ENCODE measurements at regions not wholly inside any gene's neighbourhood (a gene's known extent, or its start where the extent isn't known, plus 50 kb on each side); places are given as distances from the start of the nearest gene placed in this dataset.

- Histone ChIP-seq H3K27me3 (ENCODE audit: control insufficient read depth in 5 of 5, insufficient read depth in 4 of 5, low read length in 5 of 5) (no peaks in the 10 kb centered on the region), H3K9me3 (ENCODE audit: control insufficient read depth in 5 of 5, low read length in 5 of 5) (no peaks in the 10 kb centered on the region), H3K27ac (ENCODE audit: low read depth, low read length) (no peak overlapping the region), H3K36me3 (ENCODE audit: control insufficient read depth in 5 of 5, insufficient read depth in 5 of 5, low read length in 5 of 5) (peaks cover 6 to 19% (median 8%) of the 10 kb centered on the region in 5 donors), H3K4me3 (ENCODE audit: low read depth in 1 of 5, low read length in 5 of 5) (no peak overlapping the region), H3K4me1 (ENCODE audit: control insufficient read depth in 5 of 5, insufficient read depth in 5 of 5, low read length in 5 of 5) (peaks cover 0 to 19% (median 0%) of the 10 kb centered on the region in 5 donors), H3K9ac (ENCODE audit: low read length in 5 of 5) (no peak overlapping the region)
These were observed 148.2 kb upstream of the RIPOR2 start for GRCh38 chr6:25083784-25084507.

GRCh38 chr6:25084508-25084833, 148.7 kb upstream of the RIPOR2 start:
- Histone ChIP-seq H3K4me3 (ENCODE audit: low read depth in 1 of 5, low read length in 5 of 5) (no peak overlapping the region), H3K27me3 (ENCODE audit: control insufficient read depth in 5 of 5, insufficient read depth in 4 of 5, low read length in 5 of 5) (no peaks in the 10 kb centered on the region), H3K9ac (ENCODE audit: low read length in 5 of 5) (no peak overlapping the region), H3K36me3 (ENCODE audit: control insufficient read depth in 5 of 5, insufficient read depth in 5 of 5, low read length in 5 of 5) (peaks cover 6 to 19% (median 8%) of the 10 kb centered on the region in 5 donors), H3K4me1 (ENCODE audit: control insufficient read depth in 5 of 5, insufficient read depth in 5 of 5, low read length in 5 of 5) (peaks cover 0 to 23% (median 0%) of the 10 kb centered on the region in 5 donors), H3K9me3 (ENCODE audit: control insufficient read depth in 5 of 5, low read length in 5 of 5) (no peaks in the 10 kb centered on the region), H3K27ac (ENCODE audit: low read depth, low read length) (no peak overlapping the region)

GRCh38 chr6:25085756-25086155, 150.0 kb upstream of the RIPOR2 start:
- H3K9ac ChIP-seq (ENCODE audit: low read length in 5 of 5): no peak overlapping the region
- no peaks in the 10 kb centered on the region for H3K9me3 ChIP-seq (ENCODE audit: control insufficient read depth in 5 of 5, low read length in 5 of 5)
- no peak overlapping the region for H3K27ac ChIP-seq (ENCODE audit: low read depth, low read length)
- H3K36me3 ChIP-seq (ENCODE audit: control insufficient read depth in 5 of 5, insufficient read depth in 5 of 5, low read length in 5 of 5): peaks cover 6 to 16% (median 7%) of the 10 kb centered on the region in 5 donors
- no peaks in the 10 kb centered on the region for H3K27me3 ChIP-seq (ENCODE audit: control insufficient read depth in 5 of 5, insufficient read depth in 4 of 5, low read length in 5 of 5)
- H3K4me3 ChIP-seq (ENCODE audit: low read depth in 1 of 5, low read length in 5 of 5): no peak overlapping the region
- H3K4me1 ChIP-seq (ENCODE audit: control insufficient read depth in 5 of 5, insufficient read depth in 5 of 5, low read length in 5 of 5): peaks cover 0 to 23% (median 0%) of the 10 kb centered on the region in 5 donors

- Histone ChIP-seq H3K36me3 (ENCODE audit: control insufficient read depth in 5 of 5, insufficient read depth in 5 of 5, low read length in 5 of 5) (peaks cover 6 to 21% (median 9%) of the 10 kb centered on the region in 5 donors), H3K9me3 (ENCODE audit: control insufficient read depth in 5 of 5, low read length in 5 of 5) (no peaks in the 10 kb centered on the region), H3K9ac (ENCODE audit: low read length in 5 of 5) (no peak overlapping the region), H3K4me1 (ENCODE audit: control insufficient read depth in 5 of 5, insufficient read depth in 5 of 5, low read length in 5 of 5) (peaks cover 0 to 23% (median 0%) of the 10 kb centered on the region in 5 donors), H3K27ac (ENCODE audit: low read depth, low read length) (no peak overlapping the region), H3K4me3 (ENCODE audit: low read depth in 1 of 5, low read length in 5 of 5) (no peak overlapping the region), H3K27me3 (ENCODE audit: control insufficient read depth in 5 of 5, insufficient read depth in 4 of 5, low read length in 5 of 5) (no peaks in the 10 kb centered on the region)
These were observed 150.8 kb upstream of the RIPOR2 start for GRCh38 chr6:25086500-25087091.

GRCh38 chr6:25088513-25088912, 152.8 kb upstream of the RIPOR2 start:
- Histone ChIP-seq H3K4me1 (ENCODE audit: control insufficient read depth in 5 of 5, insufficient read depth in 5 of 5, low read length in 5 of 5) (peaks cover 0 to 23% (median 0%) of the 10 kb centered on the region in 5 donors), H3K36me3 (ENCODE audit: control insufficient read depth in 5 of 5, insufficient read depth in 5 of 5, low read length in 5 of 5) (peaks cover 6 to 33% (median 18%) of the 10 kb centered on the region in 5 donors), H3K4me3 (ENCODE audit: low read depth in 1 of 5, low read length in 5 of 5) (no peak overlapping the region), H3K9ac (ENCODE audit: low read length in 5 of 5) (no peak overlapping the region), H3K27me3 (ENCODE audit: control insufficient read depth in 5 of 5, insufficient read depth in 4 of 5, low read length in 5 of 5) (no peaks in the 10 kb centered on the region), H3K9me3 (ENCODE audit: control insufficient read depth in 5 of 5, low read length in 5 of 5) (no peaks in the 10 kb centered on the region), H3K27ac (ENCODE audit: low read depth, low read length) (peak overlapping the region; percentile 4)

GRCh38 chr6:25089442-25089841, 153.7 kb upstream of the RIPOR2 start:
- no peak overlapping the region for H3K4me3 ChIP-seq (ENCODE audit: low read depth in 1 of 5, low read length in 5 of 5)
- H3K9ac ChIP-seq (ENCODE audit: low read length in 5 of 5): no peak overlapping the region
- no peaks in the 10 kb centered on the region for H3K27me3 ChIP-seq (ENCODE audit: control insufficient read depth in 5 of 5, insufficient read depth in 4 of 5, low read length in 5 of 5)
- no peak overlapping the region for H3K27ac ChIP-seq (ENCODE audit: low read depth, low read length)
- no peaks in the 10 kb centered on the region for H3K9me3 ChIP-seq (ENCODE audit: control insufficient read depth in 5 of 5, low read length in 5 of 5)
- H3K4me1 ChIP-seq (ENCODE audit: control insufficient read depth in 5 of 5, insufficient read depth in 5 of 5, low read length in 5 of 5): peaks cover 0 to 23% (median 0%) of the 10 kb centered on the region in 5 donors
- peaks cover 3 to 27% (median 16%) of the 10 kb centered on the region in 5 donors for H3K36me3 ChIP-seq (ENCODE audit: control insufficient read depth in 5 of 5, insufficient read depth in 5 of 5, low read length in 5 of 5)

- Histone ChIP-seq H3K36me3 (ENCODE audit: control insufficient read depth in 5 of 5, insufficient read depth in 5 of 5, low read length in 5 of 5) (peaks cover 0 to 37% (median 19%) of the 10 kb centered on the region in 5 donors), H3K9me3 (ENCODE audit: control insufficient read depth in 5 of 5, low read length in 5 of 5) (no peaks in the 10 kb centered on the region), H3K27me3 (ENCODE audit: control insufficient read depth in 5 of 5, insufficient read depth in 4 of 5, low read length in 5 of 5) (no peaks in the 10 kb centered on the region), H3K4me3 (ENCODE audit: low read depth in 1 of 5, low read length in 5 of 5) (no peak overlapping the region), H3K27ac (ENCODE audit: low read depth, low read length) (no peak overlapping the region), H3K4me1 (ENCODE audit: control insufficient read depth in 5 of 5, insufficient read depth in 5 of 5, low read length in 5 of 5) (no peaks in the 10 kb centered on the region), H3K9ac (ENCODE audit: low read length in 5 of 5) (no peak overlapping the region)
These were observed 159.0 kb upstream of the RIPOR2 start for GRCh38 chr6:25094726-25095125.

- H3K4me3 ChIP-seq (ENCODE audit: low read depth in 1 of 5, low read length in 5 of 5): no peak overlapping the region
- H3K9me3 ChIP-seq (ENCODE audit: control insufficient read depth in 5 of 5, low read length in 5 of 5): no peaks in the 10 kb centered on the region
- no peaks in the 10 kb centered on the region for H3K27me3 ChIP-seq (ENCODE audit: control insufficient read depth in 5 of 5, insufficient read depth in 4 of 5, low read length in 5 of 5)
- no peaks in the 10 kb centered on the region for H3K4me1 ChIP-seq (ENCODE audit: control insufficient read depth in 5 of 5, insufficient read depth in 5 of 5, low read length in 5 of 5)
- peaks cover 0 to 19% (median 9%) of the 10 kb centered on the region in 5 donors for H3K36me3 ChIP-seq (ENCODE audit: control insufficient read depth in 5 of 5, insufficient read depth in 5 of 5, low read length in 5 of 5)
- H3K27ac ChIP-seq (ENCODE audit: low read depth, low read length): no peak overlapping the region
- no peak overlapping the region for H3K9ac ChIP-seq (ENCODE audit: low read length in 5 of 5)
These were observed 164.5 kb upstream of the RIPOR2 start for GRCh38 chr6:25100288-25100687.

- Histone ChIP-seq H3K9ac (ENCODE audit: low read length in 5 of 5) (no peak overlapping the region), H3K9me3 (ENCODE audit: control insufficient read depth in 5 of 5, low read length in 5 of 5) (no peaks in the 10 kb centered on the region), H3K36me3 (ENCODE audit: control insufficient read depth in 5 of 5, insufficient read depth in 5 of 5, low read length in 5 of 5) (peaks cover 17 to 37% (median 32%) of the 10 kb centered on the region in 5 donors), H3K4me1 (ENCODE audit: control insufficient read depth in 5 of 5, insufficient read depth in 5 of 5, low read length in 5 of 5) (peaks cover 0 to 4% (median 0%) of the 10 kb centered on the region in 5 donors), H3K27ac (ENCODE audit: low read depth, low read length) (no peak overlapping the region), H3K27me3 (ENCODE audit: control insufficient read depth in 5 of 5, insufficient read depth in 4 of 5, low read length in 5 of 5) (no peaks in the 10 kb centered on the region), H3K4me3 (ENCODE audit: low read depth in 1 of 5, low read length in 5 of 5) (no peak overlapping the region)
These were observed 167.8 kb upstream of the RIPOR2 start for GRCh38 chr6:25103603-25104002.

- Histone ChIP-seq H3K9ac (ENCODE audit: low read length in 5 of 5) (no peak overlapping the region), H3K4me1 (ENCODE audit: control insufficient read depth in 5 of 5, insufficient read depth in 5 of 5, low read length in 5 of 5) (peaks cover 0 to 4% (median 0%) of the 10 kb centered on the region in 5 donors), H3K27me3 (ENCODE audit: control insufficient read depth in 5 of 5, insufficient read depth in 4 of 5, low read length in 5 of 5) (no peaks in the 10 kb centered on the region), H3K27ac (ENCODE audit: low read depth, low read length) (no peak overlapping the region), H3K9me3 (ENCODE audit: control insufficient read depth in 5 of 5, low read length in 5 of 5) (no peaks in the 10 kb centered on the region), H3K36me3 (ENCODE audit: control insufficient read depth in 5 of 5, insufficient read depth in 5 of 5, low read length in 5 of 5) (peaks cover 17 to 42% (median 35%) of the 10 kb centered on the region in 5 donors), H3K4me3 (ENCODE audit: low read depth in 1 of 5, low read length in 5 of 5) (no peak overlapping the region)
These were observed 169.5 kb upstream of the RIPOR2 start for GRCh38 chr6:25105070-25105925.
